ENCODE measurements at regions not wholly inside any gene's neighbourhood (a gene's known extent, or its start where the extent isn't known, plus 50 kb on each side); places are given as distances from the start of the nearest gene placed in this dataset.
A peak's percentile ranks its signal among the peaks of the same experiment; 100 is the strongest.

DNA sequence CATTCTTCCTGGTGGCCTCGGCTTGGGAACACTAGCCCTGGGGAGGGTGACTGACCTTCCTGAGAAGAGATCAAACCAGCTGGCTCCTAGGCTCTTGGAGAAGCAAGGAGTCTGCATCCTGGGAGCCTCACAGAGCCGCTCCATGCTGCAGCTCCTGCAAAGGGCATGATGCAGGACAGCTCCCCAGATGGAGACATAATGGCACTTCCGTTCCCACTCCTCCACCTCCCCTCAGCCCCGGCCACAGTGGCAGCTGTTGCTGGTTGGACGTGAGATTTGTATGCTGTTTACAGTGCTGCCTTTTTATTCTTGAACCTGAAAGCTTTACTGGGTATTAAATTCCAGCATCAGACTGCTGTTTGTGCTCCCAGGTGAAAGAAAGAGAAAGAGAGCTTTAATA, 83.7 kb upstream of the CTTNBP2NL start:
- no peaks in the 10 kb centered on the region for H3K36me3 ChIP-seq (ENCODE audit: control insufficient read depth in 4 of 4, insufficient read depth in 4 of 4, low read length in 4 of 4)
- no peak overlapping the region for H3K27ac ChIP-seq (ENCODE audit: low read depth in 1 of 2, low read length in 1 of 2)
- WGBS, 2 donors, result 43 to 53% methylated on average over 5 of the region's 5 CpGs
- ATAC-seq (ENCODE audit: insufficient read depth, low FRiP score), result no peak
- DNase-seq, result peak in 1 of 3 donors; percentile 30
- no peaks in the 10 kb centered on the region for H3K27me3 ChIP-seq (ENCODE audit: control insufficient read depth in 3 of 3, insufficient read depth in 3 of 3, low read length in 2 of 3)
- TF ChIP-seq, protein P1, sequence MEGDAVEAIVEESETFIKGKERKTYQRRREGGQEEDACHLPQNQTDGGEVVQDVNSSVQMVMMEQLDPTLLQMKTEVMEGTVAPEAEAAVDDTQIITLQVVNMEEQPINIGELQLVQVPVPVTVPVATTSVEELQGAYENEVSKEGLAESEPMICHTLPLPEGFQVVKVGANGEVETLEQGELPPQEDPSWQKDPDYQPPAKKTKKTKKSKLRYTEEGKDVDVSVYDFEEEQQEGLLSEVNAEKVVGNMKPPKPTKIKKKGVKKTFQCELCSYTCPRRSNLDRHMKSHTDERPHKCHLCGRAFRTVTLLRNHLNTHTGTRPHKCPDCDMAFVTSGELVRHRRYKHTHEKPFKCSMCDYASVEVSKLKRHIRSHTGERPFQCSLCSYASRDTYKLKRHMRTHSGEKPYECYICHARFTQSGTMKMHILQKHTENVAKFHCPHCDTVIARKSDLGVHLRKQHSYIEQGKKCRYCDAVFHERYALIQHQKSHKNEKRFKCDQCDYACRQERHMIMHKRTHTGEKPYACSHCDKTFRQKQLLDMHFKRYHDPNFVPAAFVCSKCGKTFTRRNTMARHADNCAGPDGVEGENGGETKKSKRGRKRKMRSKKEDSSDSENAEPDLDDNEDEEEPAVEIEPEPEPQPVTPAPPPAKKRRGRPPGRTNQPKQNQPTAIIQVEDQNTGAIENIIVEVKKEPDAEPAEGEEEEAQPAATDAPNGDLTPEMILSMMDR (IDR thresholded peaks at IDR 0.05; ENCODE audit: control extremely low read depth, extremely low read depth), result no peak
- no peak overlapping the region for H3K9ac ChIP-seq (ENCODE audit: insufficient read depth in 1 of 2, low read length in 2 of 2)
- peaks cover 0 to 2% (median 0%) of the 10 kb centered on the region in 4 donors for H3K9me3 ChIP-seq (ENCODE audit: control insufficient read depth in 4 of 4, insufficient read depth in 3 of 4, low read length in 3 of 4)
- peaks cover 0 to 23% (median 10%) of the 10 kb centered on the region in 5 donors for H3K4me1 ChIP-seq (ENCODE audit: control insufficient read depth in 5 of 5, insufficient read depth in 5 of 5, low read length in 5 of 5)
- no peak overlapping the region for H3K4me3 ChIP-seq

DNA sequence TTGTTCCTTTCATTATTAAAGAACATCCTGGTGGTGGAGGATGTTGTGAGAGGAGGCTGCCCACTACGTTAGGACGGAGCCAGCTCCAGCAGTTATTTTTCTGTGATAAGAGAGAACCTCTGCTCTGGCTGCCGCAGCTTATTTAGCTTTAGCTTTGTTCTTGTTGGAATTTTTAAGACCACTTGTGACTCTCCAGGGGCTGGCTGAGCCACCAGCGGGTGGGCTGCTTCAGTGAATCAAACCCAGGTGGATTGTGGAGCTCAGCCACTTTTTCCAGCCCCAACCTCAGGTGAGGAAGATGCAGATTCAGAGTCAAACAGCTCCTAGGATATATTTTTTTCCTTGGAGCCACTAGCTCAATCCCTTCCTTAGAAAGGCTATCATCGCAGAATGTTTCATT, 83.1 kb upstream of the CTTNBP2NL start:
- TF ChIP-seq, protein P1 (IDR thresholded peaks at IDR 0.05; ENCODE audit: control extremely low read depth, extremely low read depth), result no peak
- Histone ChIP-seq H3K27ac (ENCODE audit: low read depth in 1 of 2, low read length in 1 of 2) (no peak overlapping the region), H3K36me3 (ENCODE audit: control insufficient read depth in 4 of 4, insufficient read depth in 4 of 4, low read length in 4 of 4) (no peaks in the 10 kb centered on the region), H3K27me3 (ENCODE audit: control insufficient read depth in 3 of 3, insufficient read depth in 3 of 3, low read length in 2 of 3) (no peaks in the 10 kb centered on the region), H3K4me3 (no peak overlapping the region), H3K4me1 (ENCODE audit: control insufficient read depth in 5 of 5, insufficient read depth in 5 of 5, low read length in 5 of 5) (peaks cover 0 to 29% (median 10%) of the 10 kb centered on the region in 5 donors), H3K9ac (ENCODE audit: insufficient read depth in 1 of 2, low read length in 2 of 2) (no peak overlapping the region), H3K9me3 (ENCODE audit: control insufficient read depth in 4 of 4, insufficient read depth in 3 of 4, low read length in 3 of 4) (peaks cover 0 to 2% (median 0%) of the 10 kb centered on the region in 4 donors)
- DNase-seq (no peak), ATAC-seq (ENCODE audit: insufficient read depth, low FRiP score) (no peak)
- WGBS, 2 donors, result 56 to 69% methylated on average over 5 of the region's 5 CpGs

DNA sequence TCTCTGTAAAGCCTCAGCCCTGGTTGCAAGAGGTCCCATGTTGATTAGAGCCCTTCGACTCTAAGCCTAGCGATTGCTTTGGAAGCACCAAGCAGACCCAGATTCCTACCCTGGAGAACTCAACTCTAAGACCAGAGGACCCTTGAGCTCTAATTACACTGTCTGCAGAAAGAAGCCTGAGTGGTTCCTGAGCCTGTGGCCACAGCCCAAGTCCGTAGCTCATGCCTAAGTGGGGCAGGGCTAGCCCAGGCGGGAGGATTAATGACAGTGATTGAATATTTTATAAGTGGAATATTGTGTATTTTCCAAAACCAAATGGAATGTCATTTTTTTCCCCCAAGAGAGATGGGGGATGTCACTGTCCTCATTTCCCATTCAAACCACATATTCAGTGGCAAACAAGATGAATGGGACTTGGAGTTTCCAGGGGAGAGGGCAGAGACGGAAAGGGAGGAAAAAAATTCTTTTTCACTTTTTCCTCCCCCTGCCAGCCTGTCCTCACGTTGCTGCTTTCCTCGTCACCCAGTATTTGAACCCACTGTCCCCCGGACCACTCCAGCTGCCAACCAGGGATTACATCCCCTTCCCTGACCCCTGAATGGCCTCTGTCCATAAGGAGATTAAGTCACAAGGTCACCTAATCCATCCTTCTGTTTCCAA, 79.6 kb upstream of the CTTNBP2NL start:
- no peak overlapping the region for H3K4me3 ChIP-seq
- no peaks in the 10 kb centered on the region for H3K36me3 ChIP-seq (ENCODE audit: control insufficient read depth in 4 of 4, insufficient read depth in 4 of 4, low read length in 4 of 4)
- WGBS, 2 donors, result 54 to 72% methylated on average over 8 of the region's 8 CpGs
- ATAC-seq (ENCODE audit: insufficient read depth, low FRiP score) (no peak), DNase-seq (no peak)
- H3K4me1 ChIP-seq (ENCODE audit: control insufficient read depth in 5 of 5, insufficient read depth in 5 of 5, low read length in 5 of 5), result peaks cover 0 to 37% (median 15%) of the 10 kb centered on the region in 5 donors
- H3K27ac ChIP-seq (ENCODE audit: low read depth in 1 of 2, low read length in 1 of 2), result no peak overlapping the region
- TF ChIP-seq, protein P1 (IDR thresholded peaks at IDR 0.05; ENCODE audit: control extremely low read depth, extremely low read depth), result no peak
- H3K9me3 ChIP-seq (ENCODE audit: control insufficient read depth in 4 of 4, insufficient read depth in 3 of 4, low read length in 3 of 4), result no peaks in the 10 kb centered on the region
- peaks cover 0 to 6% (median 4%) of the 10 kb centered on the region in 3 donors for H3K27me3 ChIP-seq (ENCODE audit: control insufficient read depth in 3 of 3, insufficient read depth in 3 of 3, low read length in 2 of 3)
- H3K9ac ChIP-seq (ENCODE audit: insufficient read depth in 1 of 2, low read length in 2 of 2), result no peak overlapping the region
